ENCODE measurements at regions not wholly inside any gene's neighbourhood (a gene's known extent, or its start where the extent isn't known, plus 50 kb on each side); places are given as distances from the start of the nearest gene placed in this dataset.

- H2BK20ac ChIP-seq (ENCODE audit: low read length): no peak overlapping the region
- H3K4me1 ChIP-seq (replicated peaks in 1 of 4; ENCODE audit: control insufficient read depth in 3 of 4, insufficient read depth in 4 of 4, low read length in 3 of 4): no peaks in the 10 kb centered on the region
- H3K79me1 ChIP-seq (ENCODE audit: low read depth, low read length): no peaks in the 10 kb centered on the region
- no peak overlapping the region for H4K91ac ChIP-seq (replicated peaks; ENCODE audit: insufficient read length, low read length)
- no peak overlapping the region for H2AFZ ChIP-seq (ENCODE audit: low read length)
- no peak overlapping the region for H3K23ac ChIP-seq (ENCODE audit: insufficient read length)
- H3K9ac ChIP-seq (replicated peaks in 1 of 4; ENCODE audit: extremely low read depth in 1 of 4, low read depth in 3 of 4, low read length in 3 of 4): no peak overlapping the region
- H3K4me2 ChIP-seq (ENCODE audit: insufficient read depth in 1 of 2, low read depth in 2 of 2, low read length in 2 of 2): no peak overlapping the region
- CTCF ChIA-PET (ENCODE audit: partially characterized antibody): no interaction called here
- H2AK5ac ChIP-seq (ENCODE audit: low read depth, low read length): no peak overlapping the region
- H3K56ac ChIP-seq (replicated peaks; ENCODE audit: insufficient read length, low read depth, low read length): no peak overlapping the region
- H3K14ac ChIP-seq (ENCODE audit: insufficient read length): no peak overlapping the region
- no peak overlapping the region for H3K4me3 ChIP-seq (ENCODE audit: extremely low read depth in 1 of 4, insufficient read depth in 2 of 4, low read depth in 3 of 4, low read length in 4 of 4)
- H4K20me1 ChIP-seq (replicated peaks in 1 of 2; ENCODE audit: control insufficient read depth in 1 of 2, insufficient read depth in 2 of 2, low read length in 2 of 2): no peaks in the 10 kb centered on the region
- 79% methylated on average over 2 of the region's 2 CpGs; no CpG with 5 or more reads in 1 of the 2 experiments for WGBS, 2 experiments (ENCODE audit: extremely low coverage in 1 of 2, insufficient coverage in 1 of 2, insufficient read length in 1 of 2, insufficient replicate concordance in 2 of 2, low coverage in 1 of 2, low lambda C conversion rate in 2 of 2, missing lambda C conversion rate in 1 of 2)
- no peak overlapping the region for H3K27ac ChIP-seq (ENCODE audit: low read depth, low read length)
- no peaks in the 10 kb centered on the region; a peak in 1 of 8 replicates for H3K36me3 ChIP-seq (ENCODE audit: control insufficient read depth in 2 of 4, insufficient read depth in 4 of 4, low read length in 3 of 4)
- H2BK12ac ChIP-seq (ENCODE audit: low read depth, low read length): no peak overlapping the region
- no peaks in the 10 kb centered on the region for H3K79me2 ChIP-seq (ENCODE audit: control insufficient read depth in 1 of 2, insufficient read depth in 2 of 2, low read length in 2 of 2)
- H2BK15ac ChIP-seq (ENCODE audit: low read length): no peak overlapping the region
- DNase-seq (ENCODE audit: low read depth in 1 of 2, low spot score in 2 of 2) (no peak), FAIRE-seq (no peak)
- H3K4ac ChIP-seq (replicated peaks; ENCODE audit: insufficient read length, low read depth, low read length): no peak overlapping the region
- no peak overlapping the region for H2BK5ac ChIP-seq (ENCODE audit: low read depth, low read length)
- no peak overlapping the region for H4K8ac ChIP-seq (ENCODE audit: extremely low read depth, insufficient read depth, low read length)
- H4K5ac ChIP-seq (ENCODE audit: insufficient read length, low read depth, low read length): no peak overlapping the region
- no peaks in the 10 kb centered on the region for H3K23me2 ChIP-seq (ENCODE audit: low read depth, low read length)
- H2BK120ac ChIP-seq (replicated peaks; ENCODE audit: low read depth, low read length): no peak overlapping the region
- TF ChIP-seq SP2 (IDR thresholded peaks at IDR 0.05; ENCODE audit: low read length) (no peak), POU5F1 (IDR thresholded peaks at IDR 0.05; ENCODE audit: low read depth, low read length) (no peak), FOSL1 (IDR thresholded peaks at IDR 0.05; ENCODE audit: insufficient read depth, low read depth, low read length) (no peak), CREB1 (IDR thresholded peaks at IDR 0.05) (no peak), CTBP2 (IDR thresholded peaks at IDR 0.05; ENCODE audit: borderline replicate concordance, insufficient read depth, insufficient read length, low read length) (no peak), EP300 (IDR thresholded peaks at IDR 0.05; ENCODE audit: borderline replicate concordance in 1 of 2, low read depth in 2 of 2, low read length in 2 of 2) (no peak), GABPA (IDR thresholded peaks at IDR 0.05; ENCODE audit: borderline replicate concordance, insufficient read depth, low read length) (no peak), HDAC6 (IDR thresholded peaks at IDR 0.05; ENCODE audit: low read depth, low read length) (no peak), MAX (IDR thresholded peaks at IDR 0.05) (no peak), JUN (IDR thresholded peaks at IDR 0.05; ENCODE audit: low read depth, low read length) (no peak), RFX5 (IDR thresholded peaks at IDR 0.05; ENCODE audit: borderline replicate concordance, low read depth, low read length) (no peak), SIN3A (conservative IDR thresholded peaks at IDR 0.05 in 1 of 2, IDR thresholded peaks at IDR 0.05 in 1 of 2; ENCODE audit: low read depth in 1 of 2, low read length in 2 of 2) (no peak)
- TF ChIP-seq, protein P1, sequence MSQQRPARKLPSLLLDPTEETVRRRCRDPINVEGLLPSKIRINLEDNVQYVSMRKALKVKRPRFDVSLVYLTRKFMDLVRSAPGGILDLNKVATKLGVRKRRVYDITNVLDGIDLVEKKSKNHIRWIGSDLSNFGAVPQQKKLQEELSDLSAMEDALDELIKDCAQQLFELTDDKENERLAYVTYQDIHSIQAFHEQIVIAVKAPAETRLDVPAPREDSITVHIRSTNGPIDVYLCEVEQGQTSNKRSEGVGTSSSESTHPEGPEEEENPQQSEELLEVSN (IDR thresholded peaks at IDR 0.05): no peak
- no peaks in the 10 kb centered on the region for H3K27me3 ChIP-seq (replicated peaks in 1 of 4; ENCODE audit: control insufficient read depth in 3 of 4, extremely low read depth in 1 of 4, insufficient read depth in 3 of 4, low read length in 3 of 4)
- POLR2A ChIA-PET (ENCODE audit: partially characterized antibody): no interaction called here
- H3K9me3 ChIP-seq (ENCODE audit: insufficient read depth in 2 of 2, low read depth in 1 of 2, low read length in 1 of 2): peaks cover 10 to 14% of the 10 kb centered on the region in 2 experiments
- no peak overlapping the region for H3K18ac ChIP-seq (ENCODE audit: extremely low read depth, low read length)
Measured at GRCh38 chr13:69649063-69649392, 458.6 kb upstream of the ATXN8OS start.

Data from H1 (cell line).